CD14-positive monocyte (primary cell): ENCODE measurements at regions not wholly inside any gene's neighbourhood (a gene's known extent, or its start where the extent isn't known, plus 50 kb on each side); places are given as distances from the start of the nearest gene placed in this dataset.

Experiments
- DNase-seq, 3 donors: peaks; one replicate each; pipeline ENCODE4 v3.0.0-alpha.2; 2011 to 2022
- H2AFZ ChIP-seq: 2 replicates; pipeline ENCODE4 v1.6.0; 2012; ENCODE audit warnings: mild to moderate bottlenecking, low read depth, low read length, inconsistent platforms; ENCODE audit not compliant: insufficient read depth, poor library complexity, severe bottlenecking
- H3K27ac ChIP-seq, 2 donors: 1 replicate in 1 of 2; 2 replicates in 1 of 2; pipeline ENCODE4 v1.5.1; 2012 to 2013; ENCODE audit warnings: low read length in 2 of 2, control low read depth in 1 of 2, inconsistent platforms in 1 of 2, low read depth in 1 of 2, mild to moderate bottlenecking in 1 of 2
- H3K27me3 ChIP-seq, 2 donors: one replicate each; pipeline versions ENCODE4 v1.6.0 to v1.6.1; 2011 to 2013; ENCODE audit warnings: low read length in 2 of 2; ENCODE audit not compliant: control insufficient read depth in 2 of 2, insufficient read depth in 2 of 2
- H3K36me3 ChIP-seq, 2 donors: replicated peaks in 1 of 2; 1 replicate in 1 of 2; 2 replicates in 1 of 2; pipeline versions ENCODE4 v1.5.1 to v1.6.1; 2012 to 2013; ENCODE audit warnings: low read length in 2 of 2, control low read depth in 1 of 2, inconsistent platforms in 1 of 2, mild to moderate bottlenecking in 1 of 2; ENCODE audit not compliant: insufficient read depth in 2 of 2, control insufficient read depth in 1 of 2
- H3K4me1 ChIP-seq, 2 donors: 1 replicate in 1 of 2; 2 replicates in 1 of 2; pipeline versions ENCODE4 v1.5.1 to v1.6.1; 2012 to 2013; ENCODE audit warnings: low read length in 2 of 2, control low read depth in 1 of 2, inconsistent platforms in 1 of 2, mild to moderate bottlenecking in 1 of 2, moderate library complexity in 1 of 2; ENCODE audit not compliant: insufficient read depth in 2 of 2, control insufficient read depth in 1 of 2
- H3K4me2 ChIP-seq: replicated peaks from 2 replicates; pipeline ENCODE3; 2012; ENCODE audit warnings: low read length, moderate library complexity, mild to moderate bottlenecking; ENCODE audit not compliant: poor library complexity, severe bottlenecking; ENCODE audit errors: extremely low read depth
- H3K4me3 ChIP-seq, 3 experiments: fragments of 200-600 bp in 1 of 3; sonication (generic) in 1 of 3; replicated peaks in 1 of 3; 1 replicate in 2 of 3; 2 replicates in 1 of 3; pipeline ENCODE4 v1.5.1; 2011 to 2013; ENCODE audit warnings: low read length in 3 of 3, mild to moderate bottlenecking in 3 of 3, control low read depth in 2 of 3, low read depth in 2 of 3, inconsistent platforms in 1 of 3, moderate library complexity in 1 of 3
- H3K79me2 ChIP-seq: 2 replicates; pipeline ENCODE4 v1.6.0; 2012; ENCODE audit warnings: mild to moderate bottlenecking, control low read depth, inconsistent platforms, low read length, moderate library complexity; ENCODE audit not compliant: insufficient read depth
- H3K9ac ChIP-seq: 2 replicates; pipeline ENCODE4 v1.6.0; 2017; ENCODE audit warnings: low read length, mild to moderate bottlenecking; ENCODE audit not compliant: insufficient read depth, poor library complexity, severe bottlenecking
- H3K9me3 ChIP-seq, 2 donors: replicated peaks in 1 of 2; 1 replicate in 1 of 2; 2 replicates in 1 of 2; pipeline versions ENCODE4 v1.5.1 to v1.6.1; 2012 to 2013; ENCODE audit warnings: low read length in 2 of 2, control low read depth in 1 of 2; ENCODE audit not compliant: control insufficient read depth in 1 of 2, insufficient read depth in 1 of 2
- H4K20me1 ChIP-seq: 2 replicates; pipeline ENCODE4 v1.6.0; 2012; ENCODE audit warnings: mild to moderate bottlenecking, low read length, control low read depth, moderate library complexity; ENCODE audit not compliant: insufficient read depth
- H3K27ac Mint-ChIP-seq, 7 donors: one replicate each; pipeline ENCODE4 v1.8.0; 2020; ENCODE audit warnings: mild to moderate bottlenecking in 7 of 7, mixed read lengths in 7 of 7, moderate library complexity in 6 of 7, inconsistent platforms in 2 of 7
- H3K27me3 Mint-ChIP-seq, 3 donors: one replicate each; pipeline ENCODE4 v1.8.0; 2021 to 2022; ENCODE audit warnings: low read depth in 3 of 3, mild to moderate bottlenecking in 3 of 3, mixed read lengths in 3 of 3, moderate library complexity in 3 of 3, inconsistent platforms in 1 of 3
- H3K36me3 Mint-ChIP-seq, 2 donors: one replicate each; pipeline ENCODE4 v1.8.0; 2020; ENCODE audit warnings: mixed read lengths in 2 of 2, inconsistent platforms in 1 of 2, mild to moderate bottlenecking in 1 of 2
- H3K4me1 Mint-ChIP-seq: one replicate; pipeline ENCODE4 v1.8.0; 2020; ENCODE audit warnings: mild to moderate bottlenecking, mixed read lengths
- H3K4me3 Mint-ChIP-seq, 2 donors: one replicate each; pipeline ENCODE4 v1.8.0; 2020; ENCODE audit warnings: mild to moderate bottlenecking in 2 of 2, mixed read lengths in 2 of 2, moderate library complexity in 1 of 2
- H3K9me3 Mint-ChIP-seq, 7 donors: one replicate each; pipeline ENCODE4 v1.8.0; 2020 to 2022; ENCODE audit warnings: mixed read lengths in 7 of 7, mild to moderate bottlenecking in 6 of 7, moderate library complexity in 6 of 7, inconsistent platforms in 2 of 7
- WGBS: methylation state at CpG from one replicate; pipeline ENCODE4 v1.1.5; 2013; ENCODE audit warnings: missing lambda C conversion rate; ENCODE audit not compliant: insufficient coverage; 5-methylcytosine and 5-hydroxymethylcytosine counted together
- intact Hi-C, 2 donors: fragments of 100-400 bp; cut with micrococcal nuclease; formaldehyde crosslinking; loops; one replicate each; pipeline versions ENCODE4 v1.15.0 to v1.15.1; 2023
- TF ChIP-seq, protein P1 (sequence below): fragments of 200-600 bp; IDR thresholded peaks from one replicate; pipeline ENCODE4 v1.8.0; 2022; ENCODE audit warnings: antibody characterized with exemption, mild to moderate bottlenecking

DNA sequence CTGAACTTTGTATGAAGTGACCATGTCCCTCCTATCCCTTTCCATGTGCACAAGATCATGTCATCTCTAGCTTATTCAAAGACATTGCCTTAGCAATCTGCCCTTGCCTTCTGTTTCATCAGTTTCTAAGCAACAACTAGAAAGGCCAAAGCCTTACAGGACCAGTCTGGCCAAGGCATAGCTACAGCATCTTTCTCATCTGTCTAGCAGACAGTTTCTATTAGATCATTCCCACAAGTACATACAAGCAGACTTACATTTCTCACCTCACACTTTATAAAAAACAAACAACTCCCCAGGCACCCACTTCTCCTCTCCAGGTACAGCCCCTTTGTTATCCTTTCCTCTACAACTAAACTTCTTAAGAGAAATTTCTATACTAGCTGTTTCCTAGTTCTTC is 188.7 kb upstream of the AADAT start:
- H3K4me1 ChIP-seq, result no peaks in the 10 kb centered on the region
- H3K27me3 Mint-ChIP-seq, result no peaks in the 10 kb centered on the region
- no peaks in the 10 kb centered on the region for H4K20me1 ChIP-seq
- no peak overlapping the region for H3K4me3 Mint-ChIP-seq
- H3K36me3 ChIP-seq, result no peaks in the 10 kb centered on the region
- intact Hi-C loops, result no loop called here
- no peaks in the 10 kb centered on the region for H3K4me1 Mint-ChIP-seq
- H3K9me3 ChIP-seq, result peaks cover 5 to 7% of the 10 kb centered on the region in 2 donors
- peaks cover 3 to 13% (median 9%) of the 10 kb centered on the region in 7 donors for H3K9me3 Mint-ChIP-seq
- no peaks in the 10 kb centered on the region for H3K79me2 ChIP-seq
- H3K4me2 ChIP-seq, result no peak overlapping the region
- DNase-seq, result no peak
- H3K27me3 ChIP-seq, result no peaks in the 10 kb centered on the region
- H2AFZ ChIP-seq, result no peak overlapping the region
- no peaks in the 10 kb centered on the region for H3K36me3 Mint-ChIP-seq
- H3K9ac ChIP-seq, result no peak overlapping the region
- H3K27ac Mint-ChIP-seq, result no peak overlapping the region
- TF ChIP-seq, protein P1, sequence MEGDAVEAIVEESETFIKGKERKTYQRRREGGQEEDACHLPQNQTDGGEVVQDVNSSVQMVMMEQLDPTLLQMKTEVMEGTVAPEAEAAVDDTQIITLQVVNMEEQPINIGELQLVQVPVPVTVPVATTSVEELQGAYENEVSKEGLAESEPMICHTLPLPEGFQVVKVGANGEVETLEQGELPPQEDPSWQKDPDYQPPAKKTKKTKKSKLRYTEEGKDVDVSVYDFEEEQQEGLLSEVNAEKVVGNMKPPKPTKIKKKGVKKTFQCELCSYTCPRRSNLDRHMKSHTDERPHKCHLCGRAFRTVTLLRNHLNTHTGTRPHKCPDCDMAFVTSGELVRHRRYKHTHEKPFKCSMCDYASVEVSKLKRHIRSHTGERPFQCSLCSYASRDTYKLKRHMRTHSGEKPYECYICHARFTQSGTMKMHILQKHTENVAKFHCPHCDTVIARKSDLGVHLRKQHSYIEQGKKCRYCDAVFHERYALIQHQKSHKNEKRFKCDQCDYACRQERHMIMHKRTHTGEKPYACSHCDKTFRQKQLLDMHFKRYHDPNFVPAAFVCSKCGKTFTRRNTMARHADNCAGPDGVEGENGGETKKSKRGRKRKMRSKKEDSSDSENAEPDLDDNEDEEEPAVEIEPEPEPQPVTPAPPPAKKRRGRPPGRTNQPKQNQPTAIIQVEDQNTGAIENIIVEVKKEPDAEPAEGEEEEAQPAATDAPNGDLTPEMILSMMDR, result no peak
- no peak overlapping the region for H3K4me3 ChIP-seq
- no peak overlapping the region for H3K27ac ChIP-seq

DNA sequence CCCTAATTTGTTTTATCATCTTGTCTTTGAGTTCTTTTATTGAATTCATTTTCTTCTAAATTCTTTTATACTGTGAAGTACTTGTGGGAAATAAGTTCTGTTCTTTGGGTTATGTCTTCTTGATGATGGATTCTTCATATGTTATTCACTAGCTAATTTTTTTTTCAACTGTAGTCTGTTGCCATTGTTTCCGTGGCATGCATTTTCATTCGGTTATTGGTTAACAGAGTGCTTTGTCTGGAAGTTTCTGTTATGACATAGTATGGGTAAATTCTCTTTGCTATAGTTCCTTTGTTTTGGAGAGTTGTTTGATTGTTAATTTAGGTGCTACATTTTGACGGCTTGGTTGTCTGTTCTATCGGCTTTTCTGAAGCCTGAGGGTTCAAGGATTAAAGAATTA is 184.9 kb upstream of the AADAT start:
- WGBS, result no CpG with 5 or more reads among the region's 4 CpGs
- H3K4me1 Mint-ChIP-seq, result no peaks in the 10 kb centered on the region

More for the DNA sequence above, 184.9 kb upstream of the AADAT start:
- DNase-seq, result no peak
- H3K9ac ChIP-seq, result no peak overlapping the region
- H3K79me2 ChIP-seq, result no peaks in the 10 kb centered on the region
- Mint-ChIP-seq H3K9me3 (peaks cover 0 to 4% (median 2%) of the 10 kb centered on the region in 7 donors), H3K36me3 (no peaks in the 10 kb centered on the region), H3K27ac (no peak overlapping the region), H3K27me3 (no peaks in the 10 kb centered on the region), H3K4me3 (no peak overlapping the region)
- no peak overlapping the region for H3K4me3 ChIP-seq
- no peak overlapping the region for H3K27ac ChIP-seq
- H3K36me3 ChIP-seq, result no peaks in the 10 kb centered on the region
- H3K27me3 ChIP-seq, result no peaks in the 10 kb centered on the region
- no peaks in the 10 kb centered on the region for H3K9me3 ChIP-seq
- TF ChIP-seq, protein P1, result no peak
- no peaks in the 10 kb centered on the region for H4K20me1 ChIP-seq
- intact Hi-C loops, result no loop called here
- no peak overlapping the region for H3K4me2 ChIP-seq
- H2AFZ ChIP-seq, result no peak overlapping the region
- no peaks in the 10 kb centered on the region for H3K4me1 ChIP-seq
